VCaP (cell line): ENCODE measurements at regions not wholly inside any gene's neighbourhood (a gene's known extent, or its start where the extent isn't known, plus 50 kb on each side); places are given as distances from the start of the nearest gene placed in this dataset.

Experiments
- H3K27ac ChIP-seq: fragments of 450-650 bp; 2 replicates; pipeline ENCODE4 v1.5.1; 2017
- CTCF ChIP-seq: fragments of 450-650 bp; conservative IDR thresholded peaks from 2 replicates; pipeline ENCODE4 v1.5.1; 2017; ENCODE audit warnings: mild to moderate bottlenecking, moderate library complexity

- no peak overlapping the region for H3K27ac ChIP-seq
- TF ChIP-seq CTCF, result no peak
Measured at GRCh38 chr3:194808640-194809097, 123.0 kb downstream of the FAM43A start.

DNA sequence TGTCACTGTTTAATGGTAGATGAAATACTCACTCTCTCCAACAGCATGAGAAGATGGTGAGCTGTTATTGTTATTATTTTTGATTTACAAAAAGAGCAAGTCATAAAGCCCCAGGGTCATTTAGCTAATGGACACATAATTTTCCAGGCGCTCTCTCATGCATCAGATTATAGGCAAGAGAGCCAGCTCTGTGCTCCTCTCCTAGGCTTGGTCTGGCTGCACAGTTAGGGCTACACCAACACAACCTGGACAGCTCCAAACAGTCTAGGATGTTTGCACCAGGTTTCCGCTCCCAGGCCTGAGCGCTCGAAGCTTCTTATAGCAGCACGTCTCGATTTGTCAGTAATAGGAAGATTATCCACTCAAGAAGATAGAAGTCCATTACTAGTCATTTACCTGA is 123.7 kb downstream of the FAM43A start:
- no peak overlapping the region for H3K27ac ChIP-seq
- no peak for TF ChIP-seq CTCF

GRCh38 chr3:194810076-194810475 is 124.4 kb downstream of the FAM43A start:
- no peak for TF ChIP-seq CTCF
- no peak overlapping the region for H3K27ac ChIP-seq

- no peak overlapping the region for H3K27ac ChIP-seq
- no peak for TF ChIP-seq CTCF
Measured at GRCh38 chr3:194811118-194811517, 125.4 kb downstream of the FAM43A start.

DNA sequence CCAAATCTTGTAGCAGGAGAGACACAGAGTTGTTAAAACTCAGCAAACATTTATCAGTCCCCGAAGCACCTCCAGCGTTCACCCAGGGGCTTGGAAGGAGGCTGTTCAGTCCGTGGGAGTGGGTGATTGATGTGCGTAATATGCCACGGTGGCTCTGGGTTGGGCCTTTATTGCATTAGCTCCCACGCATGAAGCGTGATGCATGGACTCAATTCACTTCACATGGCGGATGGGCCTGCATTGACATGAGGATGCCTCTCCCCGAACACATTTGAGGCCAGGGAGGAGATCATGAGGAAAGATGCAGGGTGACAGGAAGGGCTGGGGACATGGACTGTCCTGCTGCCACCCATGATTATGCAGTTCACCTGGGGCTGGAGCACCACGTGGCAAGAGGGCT is 126.5 kb downstream of the FAM43A start:
- H3K27ac ChIP-seq, result no peak overlapping the region
- no peak for TF ChIP-seq CTCF

DNA sequence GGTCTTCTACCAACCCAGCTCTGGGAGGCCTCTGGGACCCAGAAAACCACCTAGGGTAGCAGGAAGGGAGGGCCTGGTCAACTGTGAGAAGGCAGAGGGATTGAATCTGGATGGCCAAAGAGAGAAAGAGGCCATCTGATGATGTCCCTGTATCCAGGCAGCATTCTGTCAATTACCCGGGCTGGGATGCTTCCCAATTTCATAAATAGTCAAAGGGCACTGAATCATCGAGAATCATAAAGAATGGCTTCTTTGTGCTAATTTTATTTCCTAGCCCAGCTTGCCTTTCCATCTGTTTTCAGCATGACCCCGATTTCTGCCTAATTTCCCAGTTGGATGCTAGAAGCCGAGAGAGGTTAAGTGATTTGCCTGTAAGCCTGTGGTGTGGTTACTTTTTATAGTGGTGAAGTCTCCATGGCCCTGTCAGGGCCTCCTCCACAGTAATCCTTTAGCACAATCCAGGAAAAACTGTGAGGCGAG is 129.2 kb downstream of the FAM43A start:
- TF ChIP-seq CTCF, result no peak
- H3K27ac ChIP-seq, result no peak overlapping the region

GRCh38 chr3:194816748-194817591 is 131.3 kb downstream of the FAM43A start:
- no peak for TF ChIP-seq CTCF
- H3K27ac ChIP-seq, result peak overlapping the region; percentile 53
